ENCODE measurements at regions not wholly inside any gene's neighbourhood (a gene's known extent, or its start where the extent isn't known, plus 50 kb on each side); places are given as distances from the start of the nearest gene placed in this dataset.

DNA sequence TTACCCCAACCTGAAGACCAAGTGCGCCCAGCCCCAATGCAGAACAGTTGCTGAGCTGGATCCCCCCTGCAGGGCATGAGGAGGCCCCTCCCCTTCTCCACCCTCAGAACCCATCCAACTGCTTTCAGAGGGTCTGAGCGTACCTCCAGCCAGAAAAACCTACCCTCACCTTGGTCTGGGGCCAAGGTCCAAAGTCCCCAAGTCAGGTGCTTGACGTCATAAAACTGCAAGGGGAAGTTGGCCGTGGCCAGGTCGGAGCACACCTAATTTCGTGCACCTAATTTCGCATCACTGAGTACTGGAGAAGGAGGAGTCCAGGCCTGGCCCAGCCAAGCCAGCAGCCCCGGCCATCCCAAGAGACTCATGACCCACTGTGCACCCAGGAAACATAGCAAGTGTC lies 289.8 kb downstream of the CTTN start:
- no peak for DNase-seq

DNA sequence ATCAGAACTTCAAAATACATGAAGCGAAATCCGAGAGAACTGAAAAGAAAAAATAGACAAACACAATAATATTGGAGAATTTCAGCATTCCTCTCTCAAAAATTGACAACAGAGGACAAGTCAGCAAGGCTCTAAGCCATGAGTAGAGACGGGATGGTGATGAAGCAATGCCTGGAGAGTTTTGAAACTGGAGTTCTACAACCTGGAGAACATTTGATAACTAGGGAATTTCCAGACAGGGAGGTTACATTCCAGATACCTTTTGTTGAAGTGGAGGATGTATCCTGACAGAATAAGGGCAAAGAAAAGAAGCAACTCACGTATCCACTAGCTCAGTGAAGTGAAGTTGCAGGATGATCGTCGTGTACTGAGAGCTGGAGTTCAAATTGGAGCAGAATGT lies 291.4 kb downstream of the CTTN start:
- DNase-seq: no peak

DNA sequence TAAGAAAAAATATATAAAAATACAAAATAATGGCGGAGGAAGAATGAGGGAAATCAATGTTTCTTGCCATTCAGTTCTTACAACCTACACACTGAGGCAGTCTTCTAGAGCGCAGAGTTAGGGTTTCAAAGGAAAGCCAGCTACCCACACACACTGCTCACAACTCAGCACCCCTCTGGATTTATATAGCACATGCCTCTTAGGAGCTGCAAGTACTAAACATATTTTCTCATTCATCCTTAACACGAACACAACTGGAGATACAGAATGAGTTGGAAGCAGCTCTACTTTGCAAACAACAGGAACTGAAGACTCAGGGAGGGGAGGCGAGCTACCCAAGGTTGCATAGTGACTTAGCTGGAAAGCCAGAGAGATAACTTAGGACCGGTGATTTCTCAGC lies 293.8 kb downstream of the CTTN start:
- no peak for DNase-seq

DNA sequence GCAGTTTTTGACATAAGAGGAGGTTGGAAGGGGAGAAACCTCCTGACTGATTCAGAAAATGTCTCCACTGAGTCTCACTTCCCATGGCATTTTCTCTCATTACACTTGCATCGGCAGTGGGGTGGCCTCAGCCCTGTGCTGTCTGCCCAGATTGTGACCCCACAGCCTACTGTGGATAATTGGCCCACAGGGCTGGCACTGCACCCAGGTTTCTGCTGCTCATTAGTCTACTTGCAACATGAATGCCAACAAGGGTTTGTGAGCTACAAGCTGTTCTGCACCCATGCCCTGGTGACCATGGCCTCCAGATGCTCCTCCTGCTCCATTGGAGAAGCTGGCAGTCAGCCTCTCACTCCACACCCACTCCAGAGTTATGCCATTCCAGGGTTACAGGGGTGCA lies 296.0 kb downstream of the CTTN start:
- DNase-seq: no peak

DNA sequence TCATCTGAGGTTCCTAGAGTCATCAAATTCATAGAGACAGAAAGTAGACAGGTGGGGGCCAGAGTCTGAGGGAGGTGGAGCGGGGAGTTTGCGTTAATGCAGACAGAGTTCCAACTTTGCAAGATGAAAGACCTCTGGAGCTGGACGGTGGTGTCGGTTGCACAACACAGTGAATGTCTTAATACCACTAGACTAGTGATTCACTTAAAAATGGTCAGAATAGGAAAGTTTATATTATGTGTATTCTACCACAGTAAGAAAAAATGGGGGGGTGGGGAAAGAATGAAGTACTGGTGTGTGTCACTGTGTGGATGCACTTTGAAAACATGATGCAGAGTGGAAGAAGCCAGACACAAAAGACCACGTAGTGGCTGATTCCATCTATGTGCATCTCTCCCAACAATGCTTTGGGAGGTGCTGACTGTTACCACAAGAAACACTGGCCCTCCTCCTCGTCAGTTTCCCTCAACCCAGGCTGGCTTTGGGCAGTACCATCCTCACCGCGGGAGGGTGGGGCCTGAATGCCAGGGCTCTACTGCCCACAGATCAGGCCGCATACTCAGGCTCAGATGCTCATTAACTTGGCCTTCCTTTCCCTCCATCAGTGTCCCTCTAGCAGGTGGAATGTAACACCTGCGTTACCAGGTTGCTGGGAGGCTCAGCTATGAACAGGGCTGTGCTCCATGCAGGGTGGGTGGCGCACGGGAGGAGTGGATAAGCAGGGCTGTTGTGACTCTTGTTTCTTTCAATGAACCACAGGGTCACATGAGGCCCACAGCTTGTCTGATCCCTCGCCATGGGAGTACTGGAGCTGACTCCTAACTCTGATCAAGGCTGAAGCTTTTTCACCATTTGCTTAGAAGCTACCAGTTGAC lies 297.0 kb downstream of the CTTN start:
- no peak for DNase-seq

DNA sequence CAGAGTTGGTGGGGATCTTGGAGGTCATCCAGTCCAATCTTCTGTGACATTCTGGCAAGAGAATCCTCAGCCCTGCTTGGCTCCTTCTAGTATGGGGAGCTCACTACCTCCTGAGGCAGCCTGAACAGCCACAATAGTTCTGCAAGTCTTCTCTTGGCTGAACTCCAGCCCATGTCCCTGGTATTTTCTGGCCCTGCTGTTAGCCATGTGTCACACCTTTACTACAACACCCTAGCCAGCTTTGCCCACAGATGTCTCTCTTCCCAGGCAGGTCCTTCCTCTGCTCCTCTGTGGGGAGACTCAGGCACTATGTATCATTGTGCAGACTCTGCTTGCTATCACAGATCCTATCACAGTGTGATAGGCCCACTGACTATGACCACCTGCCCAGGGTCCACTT lies 297.7 kb downstream of the CTTN start:
- no peak for DNase-seq

DNA sequence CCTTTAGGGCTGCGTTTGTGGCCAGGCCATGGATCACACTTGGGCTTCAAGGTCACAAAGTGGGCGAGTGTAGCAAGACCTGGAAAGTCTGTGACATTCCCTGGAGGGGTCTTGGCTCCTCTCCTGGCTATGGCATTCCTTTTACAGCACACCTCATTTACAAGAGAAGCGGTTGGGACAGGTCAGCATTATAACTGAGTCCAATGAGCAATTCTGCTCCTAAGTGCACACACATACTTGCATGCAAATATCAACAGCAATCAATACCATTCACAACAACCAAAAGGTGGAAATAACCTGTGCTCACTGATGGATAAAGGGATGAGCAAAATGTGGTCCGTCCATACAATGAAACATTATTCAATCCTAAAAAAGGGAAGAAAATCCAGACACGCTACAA lies 298.2 kb downstream of the CTTN start:
- no peak for DNase-seq

DNA sequence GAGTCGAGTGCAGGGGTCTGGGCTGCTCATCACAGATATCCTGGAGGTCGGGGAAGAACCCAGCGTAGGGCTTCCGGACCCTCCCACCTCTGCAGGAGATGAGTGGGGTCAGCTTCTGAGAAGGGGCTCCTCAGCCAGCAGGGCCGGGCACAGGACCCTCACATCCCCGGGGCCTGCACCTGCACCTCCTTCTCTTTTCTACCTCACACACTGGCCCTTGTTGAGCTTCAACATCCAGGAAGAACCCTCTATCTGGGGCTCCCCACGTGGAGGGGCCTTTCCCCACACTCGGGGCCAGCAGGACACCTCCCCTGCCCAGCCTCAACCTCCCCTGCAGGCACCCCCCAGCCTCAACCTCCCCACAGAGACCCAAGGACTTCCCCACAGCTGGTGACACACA lies 299.4 kb downstream of the CTTN start:
- no peak for DNase-seq

DNA sequence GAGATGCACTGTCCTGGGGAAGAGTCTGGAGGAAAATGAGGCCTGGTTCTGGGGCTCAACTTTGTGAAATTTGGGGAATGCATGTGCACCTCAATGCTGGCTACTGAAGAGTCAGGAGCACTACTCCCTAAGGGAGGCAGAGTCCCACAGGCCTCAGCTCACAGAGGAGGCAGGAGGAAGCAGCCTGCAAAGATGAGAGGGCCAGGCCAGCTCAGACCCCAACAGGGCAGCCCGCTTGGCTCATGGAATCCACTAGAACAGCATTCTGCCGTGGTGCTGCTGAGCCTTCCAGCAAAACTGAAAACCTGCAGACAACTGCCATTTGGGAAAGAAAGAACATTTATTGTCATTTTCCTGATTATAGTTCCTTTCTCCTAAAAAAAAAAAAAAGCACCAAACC lies 300.5 kb downstream of the CTTN start:
- DNase-seq: no peak

DNA sequence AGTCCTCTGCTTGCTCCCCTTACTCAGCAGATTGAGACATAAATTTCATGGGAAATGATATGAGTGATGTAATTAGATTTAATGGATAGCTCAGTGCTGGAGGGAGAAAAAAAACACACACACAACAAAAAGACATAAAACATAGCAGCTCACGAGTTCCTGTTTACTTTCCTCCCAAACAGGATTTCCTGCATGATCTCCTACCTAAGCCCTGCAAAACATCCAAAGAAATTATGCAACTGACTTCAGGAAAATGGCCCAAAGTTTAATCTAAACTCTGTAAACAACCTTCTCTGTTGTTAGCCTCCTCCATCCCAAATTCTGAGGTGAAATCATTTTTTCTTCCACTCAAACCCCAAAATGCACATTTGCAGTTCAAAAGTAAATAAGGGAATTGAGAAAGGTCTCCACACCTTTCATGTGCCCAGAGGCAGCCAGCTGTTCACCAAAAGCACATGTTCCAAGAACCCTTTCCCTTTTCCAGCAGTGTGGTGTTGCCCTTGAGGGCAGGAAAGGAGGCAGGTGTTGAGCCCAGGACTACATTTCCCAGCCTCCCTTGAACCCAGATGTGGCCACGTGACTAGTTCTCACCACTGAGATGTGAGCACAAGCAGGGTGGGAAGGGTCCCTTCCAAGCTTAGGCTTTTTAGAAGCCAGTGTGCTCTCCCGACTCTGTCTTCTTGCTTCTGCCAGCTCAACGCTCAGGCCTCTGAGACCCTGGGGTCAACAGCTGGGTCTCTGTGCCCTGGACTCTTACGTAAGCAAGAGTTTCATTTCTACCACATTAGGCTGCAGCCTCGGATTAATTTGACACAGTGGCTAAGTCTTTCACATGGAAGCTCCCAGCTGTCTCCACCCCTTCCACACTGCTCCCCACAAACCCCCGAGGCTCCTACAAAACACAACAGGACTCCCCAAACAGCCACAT lies 301.2 kb downstream of the CTTN start:
- no peak for DNase-seq

DNA sequence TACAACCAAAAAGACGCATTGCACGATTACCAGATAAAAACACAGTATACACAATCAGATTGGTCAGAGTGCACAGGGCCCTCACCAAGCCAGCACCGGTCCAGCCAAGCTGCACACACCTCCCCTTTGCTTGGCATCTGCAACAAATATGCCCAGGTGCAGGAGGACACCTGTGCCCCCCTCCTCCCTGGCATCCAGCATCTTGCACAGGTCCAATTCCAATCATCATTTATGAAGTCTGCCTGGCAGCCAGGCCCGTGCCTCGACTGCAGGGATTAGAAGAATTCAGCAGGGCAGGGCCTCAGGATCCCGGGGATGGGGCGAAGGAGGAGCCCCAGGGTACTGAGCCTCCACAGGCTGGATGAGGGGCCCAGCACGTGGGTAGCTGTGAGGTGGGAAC lies 302.1 kb downstream of the CTTN start:
- no peak for DNase-seq

DNA sequence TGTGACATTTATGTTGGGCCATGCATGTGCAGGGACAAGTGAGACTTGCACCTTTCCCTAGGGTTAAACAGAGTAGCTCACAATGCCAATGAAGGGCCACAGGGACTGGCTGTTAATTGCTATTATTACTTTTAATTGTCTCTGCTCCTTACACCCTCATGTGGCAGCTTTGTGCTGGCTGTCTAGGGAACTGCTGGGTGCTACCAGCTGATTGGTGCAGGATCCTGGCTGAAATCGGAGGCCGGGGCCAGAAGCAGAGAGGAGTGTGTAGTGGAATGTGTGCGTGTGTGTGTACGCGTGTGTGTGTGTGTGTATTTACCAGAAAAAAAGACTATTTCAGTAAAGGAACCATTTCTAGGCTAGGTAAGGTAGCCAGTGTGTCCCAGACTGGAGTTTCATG lies 302.5 kb downstream of the CTTN start:
- no peak for DNase-seq

DNA sequence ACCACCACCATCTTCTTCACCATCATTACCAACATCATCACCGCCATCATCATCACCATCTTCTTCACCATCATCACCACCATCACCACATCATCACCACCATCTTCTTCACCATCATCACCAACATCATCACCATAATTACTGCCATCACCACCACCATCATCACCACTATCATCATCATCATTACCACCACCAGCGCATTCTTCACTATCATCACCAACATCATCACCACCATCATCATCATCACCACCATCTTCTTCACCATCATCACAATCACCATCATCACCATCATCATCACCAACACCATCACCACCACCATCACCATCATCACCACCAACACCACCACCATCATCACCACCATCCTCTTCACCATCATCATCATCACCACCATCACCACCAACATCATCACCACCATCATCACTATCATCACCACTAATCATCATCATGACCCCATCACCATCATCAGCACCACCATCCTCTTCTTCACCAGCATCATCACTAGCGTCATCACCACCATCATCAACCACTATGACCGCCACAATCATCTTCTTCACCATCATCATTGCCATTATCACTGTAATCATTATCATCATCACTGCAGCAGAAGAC lies 303.8 kb downstream of the CTTN start:
- DNase-seq: no peak

DNA sequence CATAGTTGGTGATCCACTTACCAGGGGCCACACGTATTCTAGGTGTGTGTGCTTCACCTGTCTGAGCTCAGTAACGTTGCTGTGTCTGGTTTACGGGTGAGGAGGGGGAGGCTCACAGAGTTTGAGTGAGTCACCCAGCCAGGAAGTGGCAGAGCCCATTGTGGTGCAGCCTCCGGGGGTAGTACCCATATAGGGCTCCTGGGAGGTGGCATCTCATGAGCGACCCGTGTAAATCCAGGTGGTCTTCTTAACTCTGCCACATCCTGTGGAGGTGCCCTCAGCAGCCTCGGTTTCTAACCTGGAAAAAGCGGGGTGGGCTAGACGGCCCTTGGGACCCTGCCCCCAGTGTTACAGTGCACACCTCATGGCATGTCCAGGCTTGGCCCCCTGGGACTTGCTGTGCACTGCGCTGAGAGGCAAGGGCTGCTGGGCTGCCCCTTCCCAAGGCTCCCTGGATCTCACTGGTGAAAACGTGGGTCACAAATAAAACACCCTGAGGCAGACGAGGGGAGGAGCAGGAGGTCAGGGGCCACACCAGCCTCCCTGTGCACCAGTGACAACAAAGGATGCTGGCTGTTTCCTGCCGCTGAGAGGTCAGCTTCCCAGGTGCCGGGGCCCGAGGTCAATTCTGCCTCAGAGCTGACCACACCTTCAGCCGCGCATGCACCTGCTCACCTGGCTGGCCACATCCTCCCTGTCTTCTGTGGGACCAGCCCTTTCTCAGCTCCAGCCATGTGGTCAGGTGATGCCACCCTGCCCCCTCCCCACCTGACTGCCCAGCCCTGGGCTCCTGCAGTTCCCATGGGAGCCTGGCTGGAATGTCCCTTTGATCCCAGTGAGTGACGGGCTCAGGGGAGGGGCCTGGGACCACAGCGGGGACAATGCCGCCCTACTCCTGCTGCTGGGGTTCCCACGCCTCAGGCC lies 305.1 kb downstream of the CTTN start:
- no peak for DNase-seq

DNA sequence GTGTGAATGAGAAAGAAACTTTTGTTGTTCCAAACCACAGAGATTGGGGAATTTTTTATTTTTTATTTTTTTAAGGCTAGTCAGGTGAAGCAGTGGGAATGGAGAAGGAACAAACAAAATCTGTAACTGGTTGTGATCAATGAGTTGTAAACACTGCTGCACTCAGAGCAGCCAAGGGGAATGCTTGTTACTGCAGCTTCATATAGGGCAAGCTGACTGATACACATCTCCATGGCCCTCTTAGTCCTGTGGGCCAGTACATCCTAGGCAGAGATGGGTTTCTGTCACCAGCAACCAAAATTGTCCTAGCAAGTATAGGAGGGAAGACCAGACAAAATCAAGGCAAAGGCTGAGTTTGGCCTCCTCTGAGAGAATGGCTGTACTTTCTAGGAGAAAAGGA lies 306.8 kb downstream of the CTTN start:
- DNase-seq: no peak

DNA sequence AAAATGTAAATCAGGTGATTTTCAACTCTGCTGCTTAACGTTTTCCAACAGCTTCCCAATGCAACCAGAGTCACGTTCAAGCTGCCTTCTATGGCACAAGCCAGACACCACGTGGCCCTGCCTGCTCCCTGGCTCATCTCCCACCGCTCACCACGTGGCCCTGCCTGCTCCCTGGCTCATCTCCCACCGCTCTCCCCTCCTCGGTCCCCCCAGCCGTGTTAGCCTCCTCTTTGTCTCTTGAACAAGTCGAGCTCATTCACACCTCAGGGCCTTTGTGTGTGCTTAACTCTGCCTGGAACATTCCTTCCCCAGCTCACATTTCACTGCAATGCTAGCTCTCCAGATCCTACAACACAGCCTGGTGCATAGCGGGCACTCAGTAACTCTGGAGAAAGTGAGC lies 307.6 kb downstream of the CTTN start:
- no peak for DNase-seq

DNA sequence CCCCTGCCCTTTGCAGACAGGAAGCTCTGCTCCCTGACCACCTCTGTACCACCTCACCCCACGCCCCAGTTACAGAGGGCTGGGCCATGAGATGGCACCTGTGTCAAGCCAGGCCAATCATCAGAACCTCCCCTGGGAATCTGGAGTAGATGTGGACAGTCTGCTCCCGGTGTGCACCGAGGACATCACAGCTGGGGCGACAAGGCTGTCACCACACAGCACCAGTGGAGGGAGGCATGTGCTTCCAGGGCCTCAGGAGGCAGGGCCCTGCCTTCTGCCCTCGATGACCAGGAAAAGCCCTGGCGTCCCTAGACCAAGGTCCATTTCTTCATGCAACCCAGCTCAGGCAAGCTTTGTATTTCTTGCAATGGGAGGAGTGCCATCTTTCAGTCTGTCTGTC lies 309.5 kb downstream of the CTTN start:
- no peak for DNase-seq

DNA sequence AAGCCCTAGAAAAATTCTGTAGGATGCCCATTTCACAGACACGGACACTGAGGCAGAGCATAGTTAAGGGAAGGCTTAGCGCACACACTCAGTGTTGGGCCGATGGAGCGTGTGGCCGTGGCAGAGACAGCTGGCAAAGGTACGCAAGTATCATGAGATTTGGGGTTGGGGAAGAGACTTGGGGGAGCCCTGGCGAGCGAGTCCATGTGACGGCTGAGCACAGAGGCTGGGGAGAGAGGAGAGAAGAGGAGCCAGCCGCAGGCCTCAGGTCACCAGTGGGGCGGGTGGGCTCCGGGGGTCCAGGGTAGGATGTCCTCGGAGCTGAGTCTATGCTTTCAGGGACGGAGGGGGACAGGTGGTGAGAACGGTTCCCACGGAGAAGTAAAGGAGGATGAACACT lies 311.3 kb downstream of the CTTN start:
- no peak for DNase-seq

DNA sequence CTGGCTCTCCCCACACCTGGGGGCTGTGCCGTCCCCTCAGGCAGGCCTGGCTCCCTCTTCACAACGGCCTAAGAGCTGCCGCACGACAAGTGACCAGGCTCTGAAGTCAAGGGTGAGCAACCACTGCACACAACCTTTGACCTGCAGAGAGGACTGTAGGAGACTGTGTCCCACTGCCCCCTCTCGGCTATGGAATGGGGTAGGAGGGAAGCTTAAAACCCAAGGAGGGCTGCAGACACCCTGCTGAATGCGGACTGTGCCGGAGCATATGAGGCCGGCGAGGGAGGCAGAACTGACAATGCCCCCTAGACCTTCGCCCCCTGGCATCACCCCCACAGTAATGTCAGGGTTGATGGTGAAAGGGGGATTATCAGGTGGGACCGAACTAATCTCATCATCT lies 311.9 kb downstream of the CTTN start:
- DNase-seq: no peak

DNA sequence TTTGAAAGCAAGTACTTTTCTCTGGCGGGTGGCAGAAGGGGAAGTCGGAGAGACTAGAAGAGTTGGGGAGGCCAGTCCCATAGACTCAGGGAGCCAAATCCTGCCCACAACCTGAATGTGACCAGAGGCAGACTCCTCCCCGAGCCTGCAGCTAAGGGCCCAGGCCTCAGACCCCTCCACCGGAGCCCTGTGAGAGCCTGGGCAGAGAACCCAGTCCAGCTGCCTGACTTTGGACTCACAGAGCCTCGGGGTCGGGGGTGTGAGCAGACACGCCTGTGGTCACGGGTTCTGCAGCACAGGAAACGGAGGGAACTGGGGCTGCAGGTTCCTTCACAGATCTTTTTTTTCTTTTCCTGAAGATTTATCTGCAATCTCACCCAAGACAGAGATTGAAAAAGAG lies 312.3 kb downstream of the CTTN start:
- DNase-seq: no peak

DNA sequence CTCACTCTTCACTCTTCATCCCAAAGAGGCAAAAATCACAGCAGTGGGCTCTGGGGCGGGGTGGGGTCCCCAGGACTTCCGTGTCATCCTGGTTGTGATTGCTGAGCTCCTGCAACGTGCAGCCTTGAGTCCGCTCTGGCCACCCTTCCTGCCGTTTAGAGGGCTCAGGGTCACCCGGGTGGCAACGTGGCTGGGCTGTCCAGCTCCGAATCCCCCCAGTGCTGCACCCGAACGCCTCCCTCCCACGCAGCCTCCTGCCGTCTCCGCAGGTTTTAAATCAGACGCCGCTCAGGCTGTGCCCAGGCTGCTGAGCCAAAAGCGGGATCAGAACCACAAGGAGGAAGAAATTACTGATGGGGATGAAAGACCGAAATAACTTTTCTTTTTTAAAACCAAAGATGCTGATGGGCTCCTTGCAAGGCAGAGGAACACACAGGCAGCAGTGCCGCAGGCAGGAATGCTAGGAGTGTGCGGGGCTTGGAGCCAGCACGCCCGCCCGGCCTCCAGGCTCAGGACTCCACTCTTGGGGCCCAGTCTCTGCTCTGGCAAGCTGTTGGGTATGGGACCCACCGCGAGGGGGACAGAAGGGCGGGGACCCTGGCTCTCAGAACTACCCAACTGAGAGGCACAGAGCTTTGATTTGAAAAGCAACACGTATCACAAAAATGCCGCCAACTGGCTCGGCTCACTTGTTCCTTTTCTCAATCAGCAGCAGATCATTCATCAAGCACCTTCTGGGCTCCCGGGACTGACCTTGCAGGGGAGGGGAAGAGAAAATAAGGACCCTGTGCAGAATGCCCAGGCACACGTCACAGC lies 313.0 kb downstream of the CTTN start:
- no peak for DNase-seq

DNA sequence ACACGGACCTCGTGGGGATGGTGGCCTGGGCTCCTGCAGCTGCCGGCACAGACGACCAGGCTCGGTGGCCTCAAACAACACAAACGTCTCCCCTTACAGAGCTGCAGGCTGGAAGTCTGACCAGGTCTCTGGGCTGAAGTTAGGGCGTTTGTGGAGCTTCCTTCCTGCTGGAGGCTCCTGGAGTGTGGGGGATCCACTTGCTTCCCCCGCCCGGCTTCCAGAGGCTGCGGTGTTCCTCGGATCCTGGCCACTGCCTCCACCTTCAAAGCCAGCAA lies 313.5 kb downstream of the CTTN start:
- no peak for DNase-seq
